ENCODE measurements at regions not wholly inside any gene's neighbourhood (a gene's known extent, or its start where the extent isn't known, plus 50 kb on each side); places are given as distances from the start of the nearest gene placed in this dataset.

DNA sequence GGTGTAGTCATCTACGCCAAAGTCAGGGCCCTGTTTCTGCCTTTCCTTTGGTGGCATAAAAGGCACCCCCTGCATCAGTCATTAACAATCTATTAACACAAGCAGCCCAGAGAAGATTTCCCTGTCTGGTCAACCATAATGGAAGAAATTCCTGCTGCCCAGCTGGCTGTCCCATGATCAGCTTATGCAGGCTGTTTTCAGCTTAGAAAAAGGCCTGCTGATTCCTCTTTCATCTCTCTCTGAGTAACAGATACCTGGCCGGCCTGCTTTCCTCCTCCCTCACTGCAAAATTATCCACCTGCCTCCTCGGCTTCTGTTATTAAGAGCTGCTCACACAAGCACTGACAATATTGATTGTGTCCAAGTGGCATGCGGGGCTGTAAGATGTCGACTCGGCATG, 70.3 kb upstream of the MMP2 start:
- TF ChIP-seq, protein P1, sequence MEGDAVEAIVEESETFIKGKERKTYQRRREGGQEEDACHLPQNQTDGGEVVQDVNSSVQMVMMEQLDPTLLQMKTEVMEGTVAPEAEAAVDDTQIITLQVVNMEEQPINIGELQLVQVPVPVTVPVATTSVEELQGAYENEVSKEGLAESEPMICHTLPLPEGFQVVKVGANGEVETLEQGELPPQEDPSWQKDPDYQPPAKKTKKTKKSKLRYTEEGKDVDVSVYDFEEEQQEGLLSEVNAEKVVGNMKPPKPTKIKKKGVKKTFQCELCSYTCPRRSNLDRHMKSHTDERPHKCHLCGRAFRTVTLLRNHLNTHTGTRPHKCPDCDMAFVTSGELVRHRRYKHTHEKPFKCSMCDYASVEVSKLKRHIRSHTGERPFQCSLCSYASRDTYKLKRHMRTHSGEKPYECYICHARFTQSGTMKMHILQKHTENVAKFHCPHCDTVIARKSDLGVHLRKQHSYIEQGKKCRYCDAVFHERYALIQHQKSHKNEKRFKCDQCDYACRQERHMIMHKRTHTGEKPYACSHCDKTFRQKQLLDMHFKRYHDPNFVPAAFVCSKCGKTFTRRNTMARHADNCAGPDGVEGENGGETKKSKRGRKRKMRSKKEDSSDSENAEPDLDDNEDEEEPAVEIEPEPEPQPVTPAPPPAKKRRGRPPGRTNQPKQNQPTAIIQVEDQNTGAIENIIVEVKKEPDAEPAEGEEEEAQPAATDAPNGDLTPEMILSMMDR (IDR thresholded peaks at IDR 0.05; ENCODE audit: insufficient read depth, low read length): no peak
- TF ChIP-seq GABPA (IDR thresholded peaks at IDR 0.05; ENCODE audit: low read depth) (no peak), POLR2AphosphoS5 (IDR thresholded peaks at IDR 0.05; ENCODE audit: low read depth) (no peak)
- TF ChIP-seq, protein P2, sequence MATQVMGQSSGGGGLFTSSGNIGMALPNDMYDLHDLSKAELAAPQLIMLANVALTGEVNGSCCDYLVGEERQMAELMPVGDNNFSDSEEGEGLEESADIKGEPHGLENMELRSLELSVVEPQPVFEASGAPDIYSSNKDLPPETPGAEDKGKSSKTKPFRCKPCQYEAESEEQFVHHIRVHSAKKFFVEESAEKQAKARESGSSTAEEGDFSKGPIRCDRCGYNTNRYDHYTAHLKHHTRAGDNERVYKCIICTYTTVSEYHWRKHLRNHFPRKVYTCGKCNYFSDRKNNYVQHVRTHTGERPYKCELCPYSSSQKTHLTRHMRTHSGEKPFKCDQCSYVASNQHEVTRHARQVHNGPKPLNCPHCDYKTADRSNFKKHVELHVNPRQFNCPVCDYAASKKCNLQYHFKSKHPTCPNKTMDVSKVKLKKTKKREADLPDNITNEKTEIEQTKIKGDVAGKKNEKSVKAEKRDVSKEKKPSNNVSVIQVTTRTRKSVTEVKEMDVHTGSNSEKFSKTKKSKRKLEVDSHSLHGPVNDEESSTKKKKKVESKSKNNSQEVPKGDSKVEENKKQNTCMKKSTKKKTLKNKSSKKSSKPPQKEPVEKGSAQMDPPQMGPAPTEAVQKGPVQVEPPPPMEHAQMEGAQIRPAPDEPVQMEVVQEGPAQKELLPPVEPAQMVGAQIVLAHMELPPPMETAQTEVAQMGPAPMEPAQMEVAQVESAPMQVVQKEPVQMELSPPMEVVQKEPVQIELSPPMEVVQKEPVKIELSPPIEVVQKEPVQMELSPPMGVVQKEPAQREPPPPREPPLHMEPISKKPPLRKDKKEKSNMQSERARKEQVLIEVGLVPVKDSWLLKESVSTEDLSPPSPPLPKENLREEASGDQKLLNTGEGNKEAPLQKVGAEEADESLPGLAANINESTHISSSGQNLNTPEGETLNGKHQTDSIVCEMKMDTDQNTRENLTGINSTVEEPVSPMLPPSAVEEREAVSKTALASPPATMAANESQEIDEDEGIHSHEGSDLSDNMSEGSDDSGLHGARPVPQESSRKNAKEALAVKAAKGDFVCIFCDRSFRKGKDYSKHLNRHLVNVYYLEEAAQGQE (IDR thresholded peaks at IDR 0.05; ENCODE audit: insufficient replicate concordance, low read depth): no peak
